Vagina (tissue), 2 donors: ENCODE measurements at regions not wholly inside any gene's neighbourhood (a gene's known extent, or its start where the extent isn't known, plus 50 kb on each side); places are given as distances from the start of the nearest gene placed in this dataset.

Source experiments
- DNase-seq, 2 donors: peaks; one replicate each; pipeline ENCODE4 v3.0.0-alpha.2; 2017; ENCODE audit errors: extremely low spot score in 2 of 2
- H3K27ac ChIP-seq: fragments of 200-600 bp; sonication (generic); one replicate; pipeline ENCODE4 v1.5.1; 2019
- H3K27me3 ChIP-seq: fragments of 200-600 bp; sonication (generic); one replicate; pipeline ENCODE4 v1.5.1; 2019
- H3K36me3 ChIP-seq, 2 donors: fragments of 200-600 bp; sonication (generic); one replicate each; pipeline ENCODE4 v1.5.1; 2017 to 2019
- H3K4me1 ChIP-seq: fragments of 200-600 bp; sonication (generic); one replicate; pipeline ENCODE4 v1.5.1; 2019
- H3K4me3 ChIP-seq, 2 donors: fragments of 200-600 bp; sonication (generic); 1 replicate in 1 of 2; 2 replicates in 1 of 2; pipeline ENCODE4 v1.5.1; 2016 to 2019
- H3K9me3 ChIP-seq: fragments of 200-600 bp; sonication (generic); one replicate; pipeline ENCODE4 v1.5.1; 2019
- CTCF ChIP-seq, 3 experiments: fragments of 450-650 bp in 2 of 3; fragments of 200-600 bp in 1 of 3; sonication (generic) in 1 of 3; IDR thresholded peaks; one replicate each; pipeline ENCODE4 v1.5.1; 2017 to 2019; ENCODE audit warnings: antibody characterized with exemption in 3 of 3, mild to moderate bottlenecking in 2 of 3, moderate library complexity in 2 of 3
- POLR2A ChIP-seq, 2 donors: fragments of 450-650 bp; IDR thresholded peaks; one replicate each; pipeline ENCODE4 v1.6.1; 2017; ENCODE audit warnings: antibody characterized with exemption in 2 of 2, mild to moderate bottlenecking in 2 of 2, moderate library complexity in 2 of 2
- POLR2AphosphoS5 ChIP-seq, 2 donors: sonication (generic); formaldehyde crosslinking; IDR thresholded peaks; one replicate each; pipeline ENCODE4 v1.9.0; 2017; ENCODE audit warnings: antibody characterized with exemption in 2 of 2, mild to moderate bottlenecking in 2 of 2, low read depth in 1 of 2; ENCODE audit not compliant: insufficient read depth in 1 of 2
- intact Hi-C: fragments of 100-400 bp; cut with DNase I; formaldehyde crosslinking; loops from one replicate; pipeline ENCODE4 v1.15.1; 2023

- Histone ChIP-seq H3K36me3 (no peaks in the 10 kb centered on the region), H3K4me3 (no peak overlapping the region), H3K9me3 (no peaks in the 10 kb centered on the region), H3K27me3 (no peaks in the 10 kb centered on the region), H3K4me1 (no peaks in the 10 kb centered on the region), H3K27ac (no peak overlapping the region)
- intact Hi-C loops: no loop called here
- TF ChIP-seq POLR2AphosphoS5 (IDR thresholded peaks at IDR 0.05; ENCODE audit: insufficient read depth in 1 of 2, low read depth in 1 of 2): no peak
- no peak for TF ChIP-seq CTCF (IDR thresholded peaks at IDR 0.05)
- no peak for TF ChIP-seq POLR2A (IDR thresholded peaks at IDR 0.05)
- DNase-seq: no peak
These were observed 470.6 kb downstream of the TUSC1 start for GRCh38 chr9:25207402-25208195.

- H3K9me3 ChIP-seq: no peaks in the 10 kb centered on the region
- H3K36me3 ChIP-seq: no peaks in the 10 kb centered on the region
- H3K4me1 ChIP-seq: no peaks in the 10 kb centered on the region
- no peak overlapping the region for H3K27ac ChIP-seq
- H3K4me3 ChIP-seq: no peak overlapping the region
- H3K27me3 ChIP-seq: no peaks in the 10 kb centered on the region
- no peak for DNase-seq
- intact Hi-C loops: no loop called here
- TF ChIP-seq POLR2AphosphoS5 (IDR thresholded peaks at IDR 0.05; ENCODE audit: insufficient read depth in 1 of 2, low read depth in 1 of 2): no peak
- no peak for TF ChIP-seq POLR2A (IDR thresholded peaks at IDR 0.05)
- TF ChIP-seq CTCF (IDR thresholded peaks at IDR 0.05): no peak
These were observed 472.2 kb downstream of the TUSC1 start for GRCh38 chr9:25206027-25206426.

- no peaks in the 10 kb centered on the region for H3K9me3 ChIP-seq
- DNase-seq: no peak
- no peaks in the 10 kb centered on the region for H3K36me3 ChIP-seq
- H3K4me1 ChIP-seq: no peaks in the 10 kb centered on the region
- H3K4me3 ChIP-seq: no peak overlapping the region
- no peak overlapping the region for H3K27ac ChIP-seq
- H3K27me3 ChIP-seq: no peaks in the 10 kb centered on the region
- intact Hi-C loops: no loop called here
- TF ChIP-seq POLR2AphosphoS5 (IDR thresholded peaks at IDR 0.05; ENCODE audit: insufficient read depth in 1 of 2, low read depth in 1 of 2) (no peak), CTCF (IDR thresholded peaks at IDR 0.05) (no peak), POLR2A (IDR thresholded peaks at IDR 0.05) (no peak)
These were observed 473.0 kb downstream of the TUSC1 start for GRCh38 chr9:25205285-25205684.

- intact Hi-C loops: no loop called here
- no peak for DNase-seq
- TF ChIP-seq POLR2AphosphoS5 (IDR thresholded peaks at IDR 0.05; ENCODE audit: insufficient read depth in 1 of 2, low read depth in 1 of 2) (no peak), POLR2A (IDR thresholded peaks at IDR 0.05) (no peak)
- Histone ChIP-seq H3K27me3 (no peaks in the 10 kb centered on the region), H3K36me3 (no peaks in the 10 kb centered on the region), H3K4me3 (no peak overlapping the region), H3K4me1 (no peaks in the 10 kb centered on the region), H3K9me3 (no peaks in the 10 kb centered on the region), H3K27ac (no peak overlapping the region)
These were observed 500.4 kb downstream of the TUSC1 start for GRCh38 chr9:25177858-25178257.

- intact Hi-C loops: no loop called here
- Histone ChIP-seq H3K27me3 (no peaks in the 10 kb centered on the region), H3K27ac (no peak overlapping the region), H3K4me3 (no peak overlapping the region), H3K36me3 (no peaks in the 10 kb centered on the region), H3K9me3 (no peaks in the 10 kb centered on the region), H3K4me1 (no peaks in the 10 kb centered on the region)
- no peak for TF ChIP-seq CTCF (IDR thresholded peaks at IDR 0.05)
- no peak for TF ChIP-seq POLR2A (IDR thresholded peaks at IDR 0.05)
- no peak for TF ChIP-seq POLR2AphosphoS5 (IDR thresholded peaks at IDR 0.05; ENCODE audit: insufficient read depth in 1 of 2, low read depth in 1 of 2)
- no peak for DNase-seq
These were observed 548.7 kb downstream of the TUSC1 start for GRCh38 chr9:25129537-25129936.
